Esophagus muscularis mucosa (tissue), 4 donors: ENCODE measurements at regions not wholly inside any gene's neighbourhood (a gene's known extent, or its start where the extent isn't known, plus 50 kb on each side); places are given as distances from the start of the nearest gene placed in this dataset.

Experiments
- EP300 ChIP-seq: sonication (generic); formaldehyde crosslinking; IDR thresholded peaks from one replicate; pipeline ENCODE4 v1.6.1; 2017; ENCODE audit warnings: antibody characterized with exemption
- POLR2AphosphoS5 ChIP-seq, 2 donors: sonication (generic); formaldehyde crosslinking; IDR thresholded peaks; one replicate each; pipeline ENCODE4 v1.6.1; 2017; ENCODE audit warnings: antibody characterized with exemption in 2 of 2
- TF ChIP-seq, protein P1 (sequence below), 3 experiments: fragments of 200-600 bp in 2 of 3; fragments of 450-650 bp in 1 of 3; sonication (generic) in 2 of 3; IDR thresholded peaks; one replicate each; pipeline ENCODE4 v1.5.1; 2017 to 2019; ENCODE audit warnings: antibody characterized with exemption in 3 of 3, mild to moderate bottlenecking in 2 of 3, moderate library complexity in 1 of 3

DNA sequence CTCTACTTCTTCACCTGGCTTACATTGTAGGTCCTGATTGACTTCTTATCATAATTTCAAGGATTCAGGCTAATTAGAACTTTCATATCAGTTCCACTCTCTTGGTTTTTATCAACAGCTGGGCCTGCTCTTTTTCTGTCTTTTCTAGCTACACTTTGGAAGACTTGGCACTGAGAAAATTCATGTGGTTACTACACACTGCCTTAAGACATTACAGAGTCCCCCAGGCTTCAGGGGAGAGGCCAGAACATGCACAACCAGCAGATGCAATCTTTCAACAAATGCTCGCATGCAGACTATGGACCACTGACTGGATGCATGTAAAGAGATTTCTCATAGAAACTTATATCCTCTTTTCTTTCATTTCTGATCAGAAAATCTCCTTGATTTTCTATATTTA lies 423.5 kb downstream of the TUSC7 start:
- TF ChIP-seq, protein P1, sequence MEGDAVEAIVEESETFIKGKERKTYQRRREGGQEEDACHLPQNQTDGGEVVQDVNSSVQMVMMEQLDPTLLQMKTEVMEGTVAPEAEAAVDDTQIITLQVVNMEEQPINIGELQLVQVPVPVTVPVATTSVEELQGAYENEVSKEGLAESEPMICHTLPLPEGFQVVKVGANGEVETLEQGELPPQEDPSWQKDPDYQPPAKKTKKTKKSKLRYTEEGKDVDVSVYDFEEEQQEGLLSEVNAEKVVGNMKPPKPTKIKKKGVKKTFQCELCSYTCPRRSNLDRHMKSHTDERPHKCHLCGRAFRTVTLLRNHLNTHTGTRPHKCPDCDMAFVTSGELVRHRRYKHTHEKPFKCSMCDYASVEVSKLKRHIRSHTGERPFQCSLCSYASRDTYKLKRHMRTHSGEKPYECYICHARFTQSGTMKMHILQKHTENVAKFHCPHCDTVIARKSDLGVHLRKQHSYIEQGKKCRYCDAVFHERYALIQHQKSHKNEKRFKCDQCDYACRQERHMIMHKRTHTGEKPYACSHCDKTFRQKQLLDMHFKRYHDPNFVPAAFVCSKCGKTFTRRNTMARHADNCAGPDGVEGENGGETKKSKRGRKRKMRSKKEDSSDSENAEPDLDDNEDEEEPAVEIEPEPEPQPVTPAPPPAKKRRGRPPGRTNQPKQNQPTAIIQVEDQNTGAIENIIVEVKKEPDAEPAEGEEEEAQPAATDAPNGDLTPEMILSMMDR (IDR thresholded peaks at IDR 0.05): no peak
- no peak for TF ChIP-seq EP300
- no peak for TF ChIP-seq POLR2AphosphoS5 (IDR thresholded peaks at IDR 0.05)
